ENCODE measurements at regions not wholly inside any gene's neighbourhood (a gene's known extent, or its start where the extent isn't known, plus 50 kb on each side); places are given as distances from the start of the nearest gene placed in this dataset.
"Not testable (repeated sequence)": the region's sequence is repeated elsewhere in the genome, so short reads cannot be mapped to it uniquely, and the experiment has no call there.

GRCh38 chr5:116947691-116948528 lies 373.3 kb upstream of the SEMA6A start:
- H3K4me1 ChIP-seq (replicated peaks) = no peaks in the 10 kb centered on the region
- H3K4me3 ChIP-seq = no peak overlapping the region
- DNase-seq (ENCODE audit: low read depth in 1 of 2, low spot score in 2 of 2) = peak; percentile 46 to 60
- no peaks in the 10 kb centered on the region for H3K36me3 ChIP-seq
- H3K27me3 ChIP-seq (replicated peaks) = no peaks in the 10 kb centered on the region
- H3K9me3 ChIP-seq (replicated peaks) = peaks cover 6% of the 10 kb centered on the region
- H3K27ac ChIP-seq = no peak overlapping the region

GRCh38 chr5:116945613-116946382 lies 371.2 kb upstream of the SEMA6A start:
- H3K9me3 ChIP-seq (replicated peaks); DNase-seq (ENCODE audit: low read depth in 1 of 2, low spot score in 2 of 2); H3K36me3 ChIP-seq; H3K4me3 ChIP-seq; H3K27ac ChIP-seq; H3K4me1 ChIP-seq (replicated peaks); H3K27me3 ChIP-seq (replicated peaks): not testable (repeated sequence)

GRCh38 chr5:116944183-116944582 lies 369.6 kb upstream of the SEMA6A start:
- no peaks in the 10 kb centered on the region for H3K4me1 ChIP-seq (replicated peaks)
- H3K4me3 ChIP-seq = no peak overlapping the region
- no peaks in the 10 kb centered on the region for H3K36me3 ChIP-seq
- no peak overlapping the region for H3K27ac ChIP-seq
- H3K9me3 ChIP-seq (replicated peaks) = peaks cover 6% of the 10 kb centered on the region
- H3K27me3 ChIP-seq (replicated peaks) = no peaks in the 10 kb centered on the region
- no peak for DNase-seq (ENCODE audit: low read depth in 1 of 2, low spot score in 2 of 2)

GRCh38 chr5:116942622-116943021 lies 368.0 kb upstream of the SEMA6A start:
- no peak overlapping the region for H3K27ac ChIP-seq
- no peaks in the 10 kb centered on the region for H3K27me3 ChIP-seq (replicated peaks)
- H3K36me3 ChIP-seq = no peaks in the 10 kb centered on the region
- H3K4me1 ChIP-seq (replicated peaks) = no peaks in the 10 kb centered on the region
- H3K4me3 ChIP-seq = no peak overlapping the region
- H3K9me3 ChIP-seq (replicated peaks) = peaks cover 4% of the 10 kb centered on the region
- no peak for DNase-seq (ENCODE audit: low read depth in 1 of 2, low spot score in 2 of 2)

GRCh38 chr5:116939641-116940040 lies 365.0 kb upstream of the SEMA6A start:
- no peaks in the 10 kb centered on the region for H3K36me3 ChIP-seq
- H3K4me3 ChIP-seq = no peak overlapping the region
- no peak overlapping the region for H3K27ac ChIP-seq
- no peaks in the 10 kb centered on the region for H3K9me3 ChIP-seq (replicated peaks)
- H3K4me1 ChIP-seq (replicated peaks) = no peaks in the 10 kb centered on the region
- no peak for DNase-seq (ENCODE audit: low read depth in 1 of 2, low spot score in 2 of 2)
- no peaks in the 10 kb centered on the region for H3K27me3 ChIP-seq (replicated peaks)

- no peaks in the 10 kb centered on the region for H3K4me1 ChIP-seq (replicated peaks)
- no peaks in the 10 kb centered on the region for H3K36me3 ChIP-seq
- H3K27me3 ChIP-seq (replicated peaks) = no peaks in the 10 kb centered on the region
- H3K27ac ChIP-seq = no peak overlapping the region
- no peaks in the 10 kb centered on the region for H3K9me3 ChIP-seq (replicated peaks)
- no peak for DNase-seq (ENCODE audit: low read depth in 1 of 2, low spot score in 2 of 2)
- H3K4me3 ChIP-seq = no peak overlapping the region
These were observed 363.9 kb upstream of the SEMA6A start for GRCh38 chr5:116938488-116938887.

GRCh38 chr5:116935561-116936162 lies 361.0 kb upstream of the SEMA6A start:
- no peak for DNase-seq (ENCODE audit: low read depth in 1 of 2, low spot score in 2 of 2)
- no peaks in the 10 kb centered on the region for H3K4me1 ChIP-seq (replicated peaks)
- H3K36me3 ChIP-seq = no peaks in the 10 kb centered on the region
- H3K27me3 ChIP-seq (replicated peaks) = no peaks in the 10 kb centered on the region
- H3K4me3 ChIP-seq = no peak overlapping the region
- H3K27ac ChIP-seq = no peak overlapping the region
- H3K9me3 ChIP-seq (replicated peaks) = no peaks in the 10 kb centered on the region

GRCh38 chr5:116930616-116931015 lies 356.0 kb upstream of the SEMA6A start:
- Histone ChIP-seq H3K4me1 (replicated peaks) (no peaks in the 10 kb centered on the region), H3K27ac (no peak overlapping the region), H3K36me3 (no peaks in the 10 kb centered on the region), H3K9me3 (replicated peaks) (no peaks in the 10 kb centered on the region), H3K27me3 (replicated peaks) (no peaks in the 10 kb centered on the region), H3K4me3 (no peak overlapping the region)
- no peak for DNase-seq (ENCODE audit: low read depth in 1 of 2, low spot score in 2 of 2)

- H3K9me3 ChIP-seq (replicated peaks) = no peaks in the 10 kb centered on the region
- no peak for DNase-seq (ENCODE audit: low read depth in 1 of 2, low spot score in 2 of 2)
- no peaks in the 10 kb centered on the region for H3K27me3 ChIP-seq (replicated peaks)
- no peaks in the 10 kb centered on the region for H3K4me1 ChIP-seq (replicated peaks)
- H3K27ac ChIP-seq = no peak overlapping the region
- no peak overlapping the region for H3K4me3 ChIP-seq
- H3K36me3 ChIP-seq = no peaks in the 10 kb centered on the region
These were observed 348.7 kb upstream of the SEMA6A start for GRCh38 chr5:116923344-116923743.

- H3K4me3 ChIP-seq = no peak overlapping the region
- no peak for DNase-seq (ENCODE audit: low read depth in 1 of 2, low spot score in 2 of 2)
- no peaks in the 10 kb centered on the region for H3K4me1 ChIP-seq (replicated peaks)
- H3K27ac ChIP-seq = no peak overlapping the region
- no peaks in the 10 kb centered on the region for H3K9me3 ChIP-seq (replicated peaks)
- H3K36me3 ChIP-seq = no peaks in the 10 kb centered on the region
- H3K27me3 ChIP-seq (replicated peaks) = no peaks in the 10 kb centered on the region
These were observed 347.9 kb upstream of the SEMA6A start for GRCh38 chr5:116922532-116922931.

- H3K27me3 ChIP-seq (replicated peaks) = no peaks in the 10 kb centered on the region
- no peak overlapping the region for H3K27ac ChIP-seq
- no peak for DNase-seq (ENCODE audit: low read depth in 1 of 2, low spot score in 2 of 2)
- H3K4me3 ChIP-seq = no peak overlapping the region
- no peaks in the 10 kb centered on the region for H3K4me1 ChIP-seq (replicated peaks)
- H3K36me3 ChIP-seq = no peaks in the 10 kb centered on the region
- H3K9me3 ChIP-seq (replicated peaks) = no peaks in the 10 kb centered on the region
These were observed 340.4 kb upstream of the SEMA6A start for GRCh38 chr5:116914869-116915504.

GRCh38 chr5:116912221-116912620 lies 337.6 kb upstream of the SEMA6A start:
- Histone ChIP-seq H3K4me3 (no peak overlapping the region), H3K4me1 (replicated peaks) (no peaks in the 10 kb centered on the region), H3K36me3 (no peaks in the 10 kb centered on the region), H3K27me3 (replicated peaks) (no peaks in the 10 kb centered on the region), H3K9me3 (replicated peaks) (no peaks in the 10 kb centered on the region), H3K27ac (no peak overlapping the region)
- no peak for DNase-seq (ENCODE audit: low read depth in 1 of 2, low spot score in 2 of 2)

- no peak overlapping the region for H3K27ac ChIP-seq
- no peaks in the 10 kb centered on the region for H3K27me3 ChIP-seq (replicated peaks)
- no peaks in the 10 kb centered on the region for H3K9me3 ChIP-seq (replicated peaks)
- no peaks in the 10 kb centered on the region for H3K4me1 ChIP-seq (replicated peaks)
- no peak for DNase-seq (ENCODE audit: low read depth in 1 of 2, low spot score in 2 of 2)
- no peak overlapping the region for H3K4me3 ChIP-seq
- H3K36me3 ChIP-seq = no peaks in the 10 kb centered on the region
These were observed 336.5 kb upstream of the SEMA6A start for GRCh38 chr5:116911074-116911473.

GRCh38 chr5:116908537-116908936 lies 333.9 kb upstream of the SEMA6A start:
- Histone ChIP-seq H3K9me3 (replicated peaks) (no peaks in the 10 kb centered on the region), H3K27me3 (replicated peaks) (no peaks in the 10 kb centered on the region), H3K27ac (no peak overlapping the region), H3K4me3 (no peak overlapping the region), H3K36me3 (no peaks in the 10 kb centered on the region), H3K4me1 (replicated peaks) (no peaks in the 10 kb centered on the region)
- DNase-seq (ENCODE audit: low read depth in 1 of 2, low spot score in 2 of 2) = no peak

All from SJSA1 (cell line).